ENCODE measurements at regions not wholly inside any gene's neighbourhood (a gene's known extent, or its start where the extent isn't known, plus 50 kb on each side); places are given as distances from the start of the nearest gene placed in this dataset.
"Not testable (repeated sequence)": the region's sequence is repeated elsewhere in the genome, so short reads cannot be mapped to it uniquely, and the experiment has no call there.

DNA sequence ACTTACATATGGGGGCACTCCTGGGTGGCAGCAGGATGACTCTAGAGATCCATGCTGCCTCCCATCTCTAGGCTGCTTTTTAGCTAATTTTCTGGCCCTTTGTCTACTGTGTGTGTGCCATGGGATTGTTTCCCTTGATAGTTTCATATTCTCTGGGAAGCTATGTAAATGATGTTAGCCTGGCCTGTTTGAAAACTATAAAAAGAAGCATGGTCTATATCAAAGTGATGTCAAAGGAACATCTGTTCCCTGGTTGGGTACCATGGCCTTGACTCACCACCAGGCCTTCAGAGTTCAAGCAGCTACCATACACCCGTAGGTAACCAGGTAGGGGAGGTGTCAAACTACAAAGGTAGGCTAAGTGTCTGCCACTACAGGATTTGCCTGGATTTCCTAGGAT is 310.4 kb downstream of the FRK start:
- no peak overlapping the region for H3K27ac ChIP-seq (ENCODE audit: low read length)
- H3K4me3 ChIP-seq (ENCODE audit: low read depth in 2 of 2, low read length in 2 of 2): no peak overlapping the region
- in situ Hi-C loops (cut with HindIII; ENCODE audit: low pct_unique_long_range_greater_than_20kb, low sequenced_read_pairs): no loop called here
- no TSS peak for BruUV-seq (replicated peaks)
- intact Hi-C loops (cut with micrococcal nuclease; ENCODE audit: unreplicated experiment): no loop called here
- DNase-seq (ENCODE audit: low read depth, low spot score) (no peak), ATAC-seq (no peak)
- ChIA-PET POLR2A (no interaction called here), CTCF (no interaction called here)
- H3K4me1 ChIP-seq (ENCODE audit: control insufficient read depth, insufficient read depth, low read length): no peaks in the 10 kb centered on the region
- H3K27me3 ChIP-seq (ENCODE audit: control insufficient read depth, insufficient read depth, low read length): no peaks in the 10 kb centered on the region
- no peaks in the 10 kb centered on the region for H3K36me3 ChIP-seq (ENCODE audit: control insufficient read depth, insufficient read depth, low read length)
- TF ChIP-seq, protein P1, sequence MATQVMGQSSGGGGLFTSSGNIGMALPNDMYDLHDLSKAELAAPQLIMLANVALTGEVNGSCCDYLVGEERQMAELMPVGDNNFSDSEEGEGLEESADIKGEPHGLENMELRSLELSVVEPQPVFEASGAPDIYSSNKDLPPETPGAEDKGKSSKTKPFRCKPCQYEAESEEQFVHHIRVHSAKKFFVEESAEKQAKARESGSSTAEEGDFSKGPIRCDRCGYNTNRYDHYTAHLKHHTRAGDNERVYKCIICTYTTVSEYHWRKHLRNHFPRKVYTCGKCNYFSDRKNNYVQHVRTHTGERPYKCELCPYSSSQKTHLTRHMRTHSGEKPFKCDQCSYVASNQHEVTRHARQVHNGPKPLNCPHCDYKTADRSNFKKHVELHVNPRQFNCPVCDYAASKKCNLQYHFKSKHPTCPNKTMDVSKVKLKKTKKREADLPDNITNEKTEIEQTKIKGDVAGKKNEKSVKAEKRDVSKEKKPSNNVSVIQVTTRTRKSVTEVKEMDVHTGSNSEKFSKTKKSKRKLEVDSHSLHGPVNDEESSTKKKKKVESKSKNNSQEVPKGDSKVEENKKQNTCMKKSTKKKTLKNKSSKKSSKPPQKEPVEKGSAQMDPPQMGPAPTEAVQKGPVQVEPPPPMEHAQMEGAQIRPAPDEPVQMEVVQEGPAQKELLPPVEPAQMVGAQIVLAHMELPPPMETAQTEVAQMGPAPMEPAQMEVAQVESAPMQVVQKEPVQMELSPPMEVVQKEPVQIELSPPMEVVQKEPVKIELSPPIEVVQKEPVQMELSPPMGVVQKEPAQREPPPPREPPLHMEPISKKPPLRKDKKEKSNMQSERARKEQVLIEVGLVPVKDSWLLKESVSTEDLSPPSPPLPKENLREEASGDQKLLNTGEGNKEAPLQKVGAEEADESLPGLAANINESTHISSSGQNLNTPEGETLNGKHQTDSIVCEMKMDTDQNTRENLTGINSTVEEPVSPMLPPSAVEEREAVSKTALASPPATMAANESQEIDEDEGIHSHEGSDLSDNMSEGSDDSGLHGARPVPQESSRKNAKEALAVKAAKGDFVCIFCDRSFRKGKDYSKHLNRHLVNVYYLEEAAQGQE (IDR thresholded peaks at IDR 0.05; ENCODE audit: insufficient read depth in 1 of 2, low read depth in 2 of 2, low read length in 1 of 2): no peak
- TF ChIP-seq POLR2AphosphoS5 (IDR thresholded peaks at IDR 0.05; ENCODE audit: low read depth, low read length): no peak
- TF ChIP-seq, protein P2, sequence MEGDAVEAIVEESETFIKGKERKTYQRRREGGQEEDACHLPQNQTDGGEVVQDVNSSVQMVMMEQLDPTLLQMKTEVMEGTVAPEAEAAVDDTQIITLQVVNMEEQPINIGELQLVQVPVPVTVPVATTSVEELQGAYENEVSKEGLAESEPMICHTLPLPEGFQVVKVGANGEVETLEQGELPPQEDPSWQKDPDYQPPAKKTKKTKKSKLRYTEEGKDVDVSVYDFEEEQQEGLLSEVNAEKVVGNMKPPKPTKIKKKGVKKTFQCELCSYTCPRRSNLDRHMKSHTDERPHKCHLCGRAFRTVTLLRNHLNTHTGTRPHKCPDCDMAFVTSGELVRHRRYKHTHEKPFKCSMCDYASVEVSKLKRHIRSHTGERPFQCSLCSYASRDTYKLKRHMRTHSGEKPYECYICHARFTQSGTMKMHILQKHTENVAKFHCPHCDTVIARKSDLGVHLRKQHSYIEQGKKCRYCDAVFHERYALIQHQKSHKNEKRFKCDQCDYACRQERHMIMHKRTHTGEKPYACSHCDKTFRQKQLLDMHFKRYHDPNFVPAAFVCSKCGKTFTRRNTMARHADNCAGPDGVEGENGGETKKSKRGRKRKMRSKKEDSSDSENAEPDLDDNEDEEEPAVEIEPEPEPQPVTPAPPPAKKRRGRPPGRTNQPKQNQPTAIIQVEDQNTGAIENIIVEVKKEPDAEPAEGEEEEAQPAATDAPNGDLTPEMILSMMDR (IDR thresholded peaks at IDR 0.05): no peak
- TF ChIP-seq TCF7L2 (IDR thresholded peaks at IDR 0.05; ENCODE audit: low read depth, low read length): no peak
- no peaks in the 10 kb centered on the region; the same call in 1 of the 2 replicates for H3K9me3 ChIP-seq (ENCODE audit: control insufficient read depth, insufficient read depth, low read depth, low read length)

DNA sequence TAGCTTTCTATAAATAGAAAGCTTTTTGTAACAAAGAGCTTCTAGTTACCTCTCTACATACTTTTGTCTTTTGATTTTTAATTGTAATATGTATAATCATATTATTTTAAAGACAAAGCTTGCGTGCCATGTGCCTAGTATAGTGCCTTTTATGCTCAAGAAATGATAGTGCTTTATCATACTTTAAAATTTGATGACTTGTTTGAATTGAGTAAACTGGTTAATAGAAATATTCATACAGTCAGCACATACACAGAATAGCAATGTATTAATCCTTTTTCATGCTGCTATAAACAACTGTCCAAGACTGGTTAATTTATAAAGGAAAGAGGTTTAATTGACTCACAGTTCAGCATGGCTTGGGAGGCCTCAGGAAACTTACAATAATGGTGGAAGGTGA is 313.0 kb downstream of the FRK start:
- intact Hi-C loops (cut with micrococcal nuclease; ENCODE audit: unreplicated experiment) (no loop called here), in situ Hi-C loops (cut with HindIII; ENCODE audit: low pct_unique_long_range_greater_than_20kb, low sequenced_read_pairs) (no loop called here)
- Histone ChIP-seq H3K36me3 (ENCODE audit: control insufficient read depth, insufficient read depth, low read length) (no peaks in the 10 kb centered on the region), H3K27ac (ENCODE audit: low read length) (no peak overlapping the region), H3K4me1 (ENCODE audit: control insufficient read depth, insufficient read depth, low read length) (no peaks in the 10 kb centered on the region), H3K9me3 (ENCODE audit: control insufficient read depth, insufficient read depth, low read depth, low read length) (no peaks in the 10 kb centered on the region; the same call in 1 of the 2 replicates), H3K27me3 (ENCODE audit: control insufficient read depth, insufficient read depth, low read length) (no peaks in the 10 kb centered on the region), H3K4me3 (ENCODE audit: low read depth in 2 of 2, low read length in 2 of 2) (no peak overlapping the region)
- DNase-seq (ENCODE audit: low read depth, low spot score) (no peak), ATAC-seq (no peak)
- TF ChIP-seq, protein P2 (IDR thresholded peaks at IDR 0.05): no peak
- TF ChIP-seq SIN3A (IDR thresholded peaks at IDR 0.05; ENCODE audit: borderline replicate concordance, insufficient read depth, low read depth, low read length) (no peak), TCF7L2 (IDR thresholded peaks at IDR 0.05; ENCODE audit: low read depth, low read length) (no peak)
- TF ChIP-seq, protein P1 (IDR thresholded peaks at IDR 0.05; ENCODE audit: insufficient read depth in 1 of 2, low read depth in 2 of 2, low read length in 1 of 2): no peak
- CTCF ChIA-PET: interaction anchor here (0.6 to 0.9 kb wide), 3 partner anchors 754 to 1556 kb away, joined by 4 to 7 read pairs (median 5); no protein-coding TSS in a partner anchor
- no TSS peak for BruUV-seq (replicated peaks)
- POLR2A ChIA-PET: no interaction called here

DNA sequence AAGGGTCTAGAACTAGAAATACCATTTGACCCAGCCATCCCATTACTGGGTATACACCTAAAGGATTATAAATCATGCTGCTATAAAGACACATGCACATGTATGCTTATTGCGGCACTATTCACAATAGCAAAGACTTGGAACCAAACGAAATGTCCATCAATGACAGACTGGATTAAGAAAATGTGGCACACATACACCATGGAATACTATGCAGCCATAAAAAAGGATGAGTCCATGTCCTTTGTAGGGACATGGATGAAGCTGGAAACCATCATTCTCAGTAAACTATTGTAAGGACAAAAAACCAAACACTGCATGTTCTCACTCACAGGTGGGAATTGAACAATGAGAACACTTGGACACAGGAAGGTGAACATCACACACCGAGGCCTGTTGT is 314.1 kb downstream of the FRK start:
- not testable (repeated sequence) for H3K27ac ChIP-seq (ENCODE audit: low read length)

More for the DNA sequence above, 314.1 kb downstream of the FRK start:
- H3K9me3 ChIP-seq (ENCODE audit: control insufficient read depth, insufficient read depth, low read depth, low read length); H3K4me1 ChIP-seq (ENCODE audit: control insufficient read depth, insufficient read depth, low read length); in situ Hi-C loops (cut with HindIII; ENCODE audit: low pct_unique_long_range_greater_than_20kb, low sequenced_read_pairs); ATAC-seq; POLR2A ChIA-PET; intact Hi-C loops (cut with micrococcal nuclease; ENCODE audit: unreplicated experiment); DNase-seq (ENCODE audit: low read depth, low spot score); H3K36me3 ChIP-seq (ENCODE audit: control insufficient read depth, insufficient read depth, low read length); CTCF ChIA-PET; H3K27me3 ChIP-seq (ENCODE audit: control insufficient read depth, insufficient read depth, low read length); BruUV-seq (replicated peaks); H3K4me3 ChIP-seq (ENCODE audit: low read depth in 2 of 2, low read length in 2 of 2): not testable (repeated sequence)
